ENCODE measurements at regions not wholly inside any gene's neighbourhood (a gene's known extent, or its start where the extent isn't known, plus 50 kb on each side); places are given as distances from the start of the nearest gene placed in this dataset.

- Histone ChIP-seq H3K27me3 (ENCODE audit: insufficient read depth) (no peaks in the 10 kb centered on the region), H3K4me2 (peak overlapping the region; percentile 45; the same call in 1 of the 2 replicates), H2AFZ (no peak overlapping the region), H3K4me3 (no peak overlapping the region), H3K27ac (ENCODE audit: low read depth) (no peak overlapping the region), H4K20me1 (replicated peaks; ENCODE audit: insufficient read depth) (no peaks in the 10 kb centered on the region), H3K9me2 (ENCODE audit: insufficient read depth) (no peaks in the 10 kb centered on the region; the same call in none of the 2 replicates), H3K36me3 (ENCODE audit: insufficient read depth) (no peaks in the 10 kb centered on the region), H3K79me2 (replicated peaks; ENCODE audit: insufficient read depth) (no peaks in the 10 kb centered on the region), H3K4me1 (ENCODE audit: insufficient read depth) (peaks cover 34% of the 10 kb centered on the region), H3F3A (replicated peaks; ENCODE audit: low read depth) (no peaks in the 10 kb centered on the region)
- peaks cover 44% of the 10 kb centered on the region for H3K4me1 Mint-ChIP-seq
- H3K27ac Mint-ChIP-seq, result no peak overlapping the region
- peaks cover 6% of the 10 kb centered on the region for H3K27me3 Mint-ChIP-seq (ENCODE audit: insufficient read depth, low read depth, poor library complexity)
- DNase-seq (ENCODE audit: low spot score) (no peak), ATAC-seq (no peak)
- no peak for TF ChIP-seq STAT1 (IDR thresholded peaks at IDR 0.05; ENCODE audit: unreplicated experiment)
- TF ChIP-seq POLR2AphosphoS5 (IDR thresholded peaks at IDR 0.05; ENCODE audit: low read depth), result no peak
- no peak for TF ChIP-seq ZNF331 (CRISPR knock-in tag; IDR thresholded peaks at IDR 0.05; ENCODE audit: low read depth)
- TF ChIP-seq ETS1 (IDR thresholded peaks at IDR 0.05), result no peak
- TF ChIP-seq ZNF462 (CRISPR knock-in tag; IDR thresholded peaks at IDR 0.05), result no peak
- TF ChIP-seq EZH2 (IDR thresholded peaks at IDR 0.05; ENCODE audit: low read depth, unreplicated experiment), result no peak
- TF ChIP-seq CREB1 (CRISPR knock-in tag; IDR thresholded peaks at IDR 0.05; ENCODE audit: low read depth), result no peak
- TF ChIP-seq ZNF114 (CRISPR knock-in tag; IDR thresholded peaks at IDR 0.05), result no peak
- no peak for TF ChIP-seq EZH2phosphoT487 (IDR thresholded peaks at IDR 0.05; ENCODE audit: unreplicated experiment)
- TF ChIP-seq NANOG (IDR thresholded peaks at IDR 0.05; ENCODE audit: borderline replicate concordance), result no peak
- TF ChIP-seq JUNB (IDR thresholded peaks at IDR 0.05; ENCODE audit: unreplicated experiment), result no peak
- TF ChIP-seq CTCF (conservative IDR thresholded peaks at IDR 0.05; ENCODE audit: low read depth in 2 of 2), result no peak
- TF ChIP-seq REST (IDR thresholded peaks at IDR 0.05; ENCODE audit: unreplicated experiment), result no peak
- H3K9me3 Mint-ChIP-seq, result no peaks in the 10 kb centered on the region
- H3K36me3 Mint-ChIP-seq (ENCODE audit: low read depth), result no peaks in the 10 kb centered on the region
- no peak overlapping the region for H3K4me3 Mint-ChIP-seq
Observed at GRCh38 chr9:95763983-95764382, 111.5 kb upstream of the ERCC6L2 start.

Measured in GM23338 (cell line).